MCF 10A (cell line): ENCODE measurements at regions not wholly inside any gene's neighbourhood (a gene's known extent, or its start where the extent isn't known, plus 50 kb on each side); places are given as distances from the start of the nearest gene placed in this dataset.

Experiments used
- BruUV-seq: library from RNA; stranded (reverse); fragments of 400-500 nt; replicated peaks from 2 replicates; lab custom pipeline; 2021; lab: Mats Ljungman, UMichigan
- CTCF ChIA-PET: fragments of 300-600 bp; sonication (Branson Sonifier 250); formaldehyde crosslinking; extraction: SDS; loops from one replicate; lab custom pipeline; 2021; ENCODE audit warnings: antibody characterized with exemption, inconsistent platforms; lab: Yijun Ruan, JAX
- POLR2A ChIA-PET: fragments of 300-600, 350-650 bp; sonication (Branson Sonifier 250); formaldehyde crosslinking; extraction: SDS; loops from one replicate; lab custom pipeline; 2020; ENCODE audit warnings: antibody characterized with exemption, inconsistent platforms; lab: Yijun Ruan, JAX
- DNase-seq: peaks from one replicate; pipeline ENCODE4 v3.0.0-alpha.2; 2018; ENCODE audit not compliant: unreplicated experiment
- H3K27ac Mint-ChIP-seq: one replicate; pipeline ENCODE4 v1.8.0; 2022; ENCODE audit warnings: mild to moderate bottlenecking, low read depth, mixed read lengths; ENCODE audit not compliant: unreplicated experiment
- H3K27me3 Mint-ChIP-seq: one replicate; pipeline ENCODE4 v1.8.0; 2022; ENCODE audit warnings: mixed read lengths; ENCODE audit not compliant: insufficient read depth, unreplicated experiment
- H3K36me3 Mint-ChIP-seq: one replicate; pipeline ENCODE4 v1.8.0; 2022; ENCODE audit warnings: mild to moderate bottlenecking, moderate library complexity, mixed read lengths; ENCODE audit not compliant: insufficient read depth, unreplicated experiment
- H3K4me1 Mint-ChIP-seq: one replicate; pipeline ENCODE4 v1.8.0; 2022; ENCODE audit warnings: mixed read lengths; ENCODE audit not compliant: insufficient read depth, unreplicated experiment
- H3K4me3 Mint-ChIP-seq: one replicate; pipeline ENCODE4 v1.8.0; 2022; ENCODE audit warnings: mild to moderate bottlenecking, moderate library complexity, mixed read lengths; ENCODE audit not compliant: unreplicated experiment
- H3K9me3 Mint-ChIP-seq: one replicate; pipeline ENCODE4 v1.8.0; 2022; ENCODE audit warnings: mixed read lengths; ENCODE audit not compliant: unreplicated experiment
- CTCF ChIP-seq: fragments of 200-600 bp; IDR thresholded peaks from one replicate; pipeline ENCODE4 v1.8.0; 2022; ENCODE audit warnings: antibody characterized with exemption, mild to moderate bottlenecking; ENCODE audit not compliant: unreplicated experiment
- intact Hi-C: fragments of 100-400 bp; cut with micrococcal nuclease; formaldehyde crosslinking; loops from 2 replicates; pipeline ENCODE4 v1.14.1; 2022

GRCh38 chr20:52843425-52843824 is 128.7 kb upstream of the TSHZ2 start:
- Mint-ChIP-seq H3K27ac (no peak overlapping the region), H3K36me3 (no peaks in the 10 kb centered on the region), H3K4me3 (no peak overlapping the region), H3K27me3 (no peaks in the 10 kb centered on the region), H3K4me1 (peaks cover 11% of the 10 kb centered on the region), H3K9me3 (no peaks in the 10 kb centered on the region)
- no TSS peak for BruUV-seq
- intact Hi-C loops, result no loop called here
- no peak for TF ChIP-seq CTCF
- POLR2A ChIA-PET, result interaction anchor here (1.1 kb wide), 1 partner anchor 13 kb away, joined by 3 read pairs; no protein-coding TSS in a partner anchor
- no peak for DNase-seq
- CTCF ChIA-PET, result interaction anchor here (0.8 kb wide), 1 partner anchor 122 kb away, joined by 3 read pairs; no protein-coding TSS in a partner anchor

- H3K4me1 Mint-ChIP-seq, result no peaks in the 10 kb centered on the region
- no peaks in the 10 kb centered on the region for H3K27me3 Mint-ChIP-seq
- H3K36me3 Mint-ChIP-seq, result no peaks in the 10 kb centered on the region
- no peak overlapping the region for H3K4me3 Mint-ChIP-seq
- no peak for TF ChIP-seq CTCF
- H3K9me3 Mint-ChIP-seq, result no peaks in the 10 kb centered on the region
- intact Hi-C loops, result no loop called here
- ChIA-PET POLR2A (interaction anchor here (0.5 kb wide), 1 partner anchor 18 kb away, joined by 3 read pairs; no protein-coding TSS in a partner anchor), CTCF (interaction anchor here (0.8 kb wide), 1 partner anchor 59 kb away, joined by 3 read pairs; no protein-coding TSS in a partner anchor)
- H3K27ac Mint-ChIP-seq, result no peak overlapping the region
- BruUV-seq, result no TSS peak
- DNase-seq, result no peak
These were observed 131.2 kb upstream of the TSHZ2 start for GRCh38 chr20:52841003-52841402.

GRCh38 chr20:52840041-52840440 is 132.1 kb upstream of the TSHZ2 start:
- no peaks in the 10 kb centered on the region for H3K36me3 Mint-ChIP-seq
- ChIA-PET CTCF (interaction anchor here (0.6 to 0.8 kb wide), 2 partner anchors 58 to 319 kb away, joined by 3 read pairs; no protein-coding TSS in a partner anchor), POLR2A (no interaction called here)
- no peaks in the 10 kb centered on the region for H3K9me3 Mint-ChIP-seq
- no peaks in the 10 kb centered on the region for H3K27me3 Mint-ChIP-seq
- no peak for TF ChIP-seq CTCF
- H3K4me3 Mint-ChIP-seq, result no peak overlapping the region
- no peaks in the 10 kb centered on the region for H3K4me1 Mint-ChIP-seq
- intact Hi-C loops, result no loop called here
- BruUV-seq, result no TSS peak
- no peak overlapping the region for H3K27ac Mint-ChIP-seq
- DNase-seq, result no peak

GRCh38 chr20:52838510-52839241 is 133.5 kb upstream of the TSHZ2 start:
- H3K27me3 Mint-ChIP-seq, result no peaks in the 10 kb centered on the region
- intact Hi-C loops, result no loop called here
- no TSS peak for BruUV-seq
- H3K4me1 Mint-ChIP-seq, result no peaks in the 10 kb centered on the region
- H3K36me3 Mint-ChIP-seq, result no peaks in the 10 kb centered on the region
- ChIA-PET POLR2A (no interaction called here), CTCF (interaction anchor here (1.2 kb wide), 1 partner anchor 9 kb away, joined by 4 read pairs; no protein-coding TSS in a partner anchor)
- H3K27ac Mint-ChIP-seq, result no peak overlapping the region
- DNase-seq, result no peak
- no peak for TF ChIP-seq CTCF
- H3K9me3 Mint-ChIP-seq, result no peaks in the 10 kb centered on the region
- no peak overlapping the region for H3K4me3 Mint-ChIP-seq
